ENCODE measurements at regions not wholly inside any gene's neighbourhood (a gene's known extent, or its start where the extent isn't known, plus 50 kb on each side); places are given as distances from the start of the nearest gene placed in this dataset.

DNA sequence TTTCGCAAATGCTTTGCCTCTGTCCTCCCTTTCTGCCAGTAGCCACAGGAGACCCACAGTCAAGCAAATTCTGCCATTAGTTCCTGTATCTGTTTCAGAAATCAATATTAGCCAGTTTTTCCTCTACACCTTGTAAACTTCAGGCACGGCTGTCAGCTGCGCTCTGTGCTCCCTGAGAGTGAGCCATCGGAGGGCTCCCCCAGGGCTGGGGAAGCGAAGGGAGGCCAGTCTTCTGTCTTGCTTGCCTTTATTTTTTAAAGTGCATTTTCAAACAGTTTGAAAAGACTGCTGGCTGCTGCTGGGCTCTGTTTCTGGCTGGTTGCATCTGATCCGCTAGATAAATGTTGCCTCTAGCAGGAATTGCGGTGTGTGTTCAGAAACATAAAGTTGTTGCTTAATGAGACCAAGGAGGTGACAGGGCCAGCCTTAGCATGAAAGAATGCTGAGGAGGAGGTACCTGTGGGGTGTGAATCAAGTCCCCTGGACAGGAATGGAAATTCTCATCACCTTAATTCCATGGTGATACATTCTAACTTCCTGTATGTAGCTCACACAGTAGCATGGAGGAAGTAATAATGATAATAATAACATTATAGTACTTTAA lies 421.7 kb upstream of the KIF2A start:
- Histone ChIP-seq H2AFZ (no peak overlapping the region), H3K9me3 (ENCODE audit: insufficient read depth, low read depth) (no peaks in the 10 kb centered on the region)
- POLR2A ChIA-PET (ENCODE audit: unreplicated experiment), result no interaction called here

DNA sequence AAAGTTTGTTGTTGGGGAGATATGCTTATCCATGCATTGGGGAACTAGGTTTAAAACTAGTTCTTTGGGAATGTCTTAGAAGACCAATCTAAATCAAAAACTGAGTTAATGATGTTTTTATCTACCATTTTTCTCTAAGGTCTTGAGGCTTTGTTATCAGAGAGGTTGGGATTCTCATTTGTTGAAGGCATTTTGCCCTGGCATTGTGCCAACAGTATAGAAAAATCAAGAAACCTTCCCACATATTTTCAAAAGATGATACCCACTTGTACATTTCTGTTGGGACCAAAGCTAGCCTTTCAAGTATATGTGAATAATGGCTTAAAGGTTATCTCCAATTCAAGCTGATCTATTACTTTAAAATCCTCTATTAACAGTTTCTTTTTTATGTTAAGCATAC lies 419.8 kb upstream of the KIF2A start:
- no peaks in the 10 kb centered on the region for H4K20me1 ChIP-seq (ENCODE audit: insufficient read depth)
- ChIA-PET CTCF (no interaction called here), POLR2A (ENCODE audit: unreplicated experiment) (no interaction called here)
- no peak for DNase-seq
- no peaks in the 10 kb centered on the region for H3K9me2 ChIP-seq (ENCODE audit: insufficient read depth)
- no peaks in the 10 kb centered on the region for H3K4me1 ChIP-seq (replicated peaks; ENCODE audit: insufficient read depth)
- no peaks in the 10 kb centered on the region for H3K9me3 ChIP-seq (ENCODE audit: insufficient read depth, low read depth)
- H2AFZ ChIP-seq, result no peak overlapping the region
- H3F3A ChIP-seq (ENCODE audit: insufficient read depth, low read depth), result no peaks in the 10 kb centered on the region
- no peak overlapping the region for H3K27ac ChIP-seq
- TF ChIP-seq EZH2 (IDR thresholded peaks at IDR 0.05; ENCODE audit: low read depth), result no peak
- TF ChIP-seq, protein P1, sequence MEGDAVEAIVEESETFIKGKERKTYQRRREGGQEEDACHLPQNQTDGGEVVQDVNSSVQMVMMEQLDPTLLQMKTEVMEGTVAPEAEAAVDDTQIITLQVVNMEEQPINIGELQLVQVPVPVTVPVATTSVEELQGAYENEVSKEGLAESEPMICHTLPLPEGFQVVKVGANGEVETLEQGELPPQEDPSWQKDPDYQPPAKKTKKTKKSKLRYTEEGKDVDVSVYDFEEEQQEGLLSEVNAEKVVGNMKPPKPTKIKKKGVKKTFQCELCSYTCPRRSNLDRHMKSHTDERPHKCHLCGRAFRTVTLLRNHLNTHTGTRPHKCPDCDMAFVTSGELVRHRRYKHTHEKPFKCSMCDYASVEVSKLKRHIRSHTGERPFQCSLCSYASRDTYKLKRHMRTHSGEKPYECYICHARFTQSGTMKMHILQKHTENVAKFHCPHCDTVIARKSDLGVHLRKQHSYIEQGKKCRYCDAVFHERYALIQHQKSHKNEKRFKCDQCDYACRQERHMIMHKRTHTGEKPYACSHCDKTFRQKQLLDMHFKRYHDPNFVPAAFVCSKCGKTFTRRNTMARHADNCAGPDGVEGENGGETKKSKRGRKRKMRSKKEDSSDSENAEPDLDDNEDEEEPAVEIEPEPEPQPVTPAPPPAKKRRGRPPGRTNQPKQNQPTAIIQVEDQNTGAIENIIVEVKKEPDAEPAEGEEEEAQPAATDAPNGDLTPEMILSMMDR (conservative IDR thresholded peaks at IDR 0.05), result no peak
- no TSS peak for BruUV-seq (replicated peaks)
- no peak overlapping the region for H3K4me3 ChIP-seq
- no peaks in the 10 kb centered on the region for H3K36me3 ChIP-seq (ENCODE audit: low read depth)
- no peak overlapping the region for H3K4me2 ChIP-seq
- peaks cover 39% of the 10 kb centered on the region for H3K27me3 ChIP-seq (ENCODE audit: insufficient read depth, low read depth)
- intact Hi-C loops (cut with micrococcal nuclease; ENCODE audit: unreplicated experiment), result no loop called here
- H3K79me2 ChIP-seq (ENCODE audit: low read depth), result no peaks in the 10 kb centered on the region

More for the DNA sequence above, 421.7 kb upstream of the KIF2A start:
- no peak overlapping the region for H3K27ac ChIP-seq
- H3K4me2 ChIP-seq, result no peak overlapping the region
- intact Hi-C loops (cut with micrococcal nuclease; ENCODE audit: unreplicated experiment), result no loop called here
- H3K27me3 ChIP-seq (ENCODE audit: insufficient read depth, low read depth), result peaks cover 47% of the 10 kb centered on the region
- CTCF ChIA-PET, result no interaction called here
- TF ChIP-seq, protein P1 (conservative IDR thresholded peaks at IDR 0.05), result no peak
- H3K36me3 ChIP-seq (ENCODE audit: low read depth), result no peaks in the 10 kb centered on the region
- DNase-seq, result no peak
- no peak overlapping the region for H3K4me3 ChIP-seq
- H3K4me1 ChIP-seq (replicated peaks; ENCODE audit: insufficient read depth), result no peaks in the 10 kb centered on the region
- no TSS peak for BruUV-seq (replicated peaks)
- no peaks in the 10 kb centered on the region for H3K9me2 ChIP-seq (ENCODE audit: insufficient read depth)
- no peaks in the 10 kb centered on the region for H4K20me1 ChIP-seq (ENCODE audit: insufficient read depth)
- H3K79me2 ChIP-seq (ENCODE audit: low read depth), result no peaks in the 10 kb centered on the region
- no peaks in the 10 kb centered on the region for H3F3A ChIP-seq (ENCODE audit: insufficient read depth, low read depth)

DNA sequence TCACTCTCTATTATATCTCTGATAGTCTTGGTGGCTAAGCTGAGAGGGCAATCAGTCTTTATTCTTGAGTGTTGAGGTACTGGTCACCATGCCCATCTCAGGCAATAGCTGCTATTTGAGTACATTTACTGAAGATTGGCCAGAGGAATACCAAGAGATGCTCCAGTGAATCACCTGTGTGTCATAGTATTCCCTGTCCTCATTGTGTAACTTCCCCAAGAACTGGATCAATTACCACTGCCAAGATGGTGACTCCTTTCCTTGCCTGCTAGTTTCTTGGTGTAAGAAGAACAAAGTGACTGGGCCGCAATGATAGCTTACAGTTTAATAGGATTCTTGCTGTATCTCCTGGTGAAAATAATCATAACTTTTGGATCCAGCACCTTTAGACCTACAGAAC lies 418.7 kb upstream of the KIF2A start:
- Histone ChIP-seq H3K9me3 (ENCODE audit: insufficient read depth, low read depth) (no peaks in the 10 kb centered on the region), H3K36me3 (ENCODE audit: low read depth) (no peaks in the 10 kb centered on the region), H3K27ac (no peak overlapping the region), H3K4me2 (no peak overlapping the region), H2AFZ (no peak overlapping the region), H3K4me1 (replicated peaks; ENCODE audit: insufficient read depth) (no peaks in the 10 kb centered on the region), H3F3A (ENCODE audit: insufficient read depth, low read depth) (no peaks in the 10 kb centered on the region), H3K27me3 (ENCODE audit: insufficient read depth, low read depth) (peaks cover 29% of the 10 kb centered on the region), H3K79me2 (ENCODE audit: low read depth) (no peaks in the 10 kb centered on the region), H4K20me1 (ENCODE audit: insufficient read depth) (no peaks in the 10 kb centered on the region), H3K9me2 (ENCODE audit: insufficient read depth) (no peaks in the 10 kb centered on the region), H3K4me3 (no peak overlapping the region)
- no peak for DNase-seq
- intact Hi-C loops (cut with micrococcal nuclease; ENCODE audit: unreplicated experiment), result no loop called here
- ChIA-PET POLR2A (ENCODE audit: unreplicated experiment) (no interaction called here), CTCF (no interaction called here)
- no TSS peak for BruUV-seq (replicated peaks)
- no peak for TF ChIP-seq EZH2 (IDR thresholded peaks at IDR 0.05; ENCODE audit: low read depth)
- TF ChIP-seq, protein P1 (conservative IDR thresholded peaks at IDR 0.05), result no peak
